ENCODE measurements at regions not wholly inside any gene's neighbourhood (a gene's known extent, or its start where the extent isn't known, plus 50 kb on each side); places are given as distances from the start of the nearest gene placed in this dataset.

GRCh38 chr5:14922456-14922855 lies 50.9 kb upstream of the ANKH start:
- TF ChIP-seq CTCF (conservative IDR thresholded peaks at IDR 0.05; ENCODE audit: low read depth, low read length) (no peak), EZH2phosphoT487 (IDR thresholded peaks at IDR 0.05; ENCODE audit: borderline replicate concordance, low read length) (no peak), EZH2 (IDR thresholded peaks at IDR 0.05; ENCODE audit: low read length, unreplicated experiment) (no peak)
- POLR2A ChIA-PET (ENCODE audit: unreplicated experiment), result no interaction called here
- H3F3A ChIP-seq (ENCODE audit: low read length, unreplicated experiment), result no peaks in the 10 kb centered on the region

More at GRCh38 chr5:14922456-14922855, 50.9 kb upstream of the ANKH start:
- Histone ChIP-seq H3K36me3 (ENCODE audit: low read depth, low read length) (no peaks in the 10 kb centered on the region), H3K27me3 (ENCODE audit: low read length) (no peaks in the 10 kb centered on the region), H3K27ac (ENCODE audit: low read length) (no peak overlapping the region), H3K79me2 (ENCODE audit: low read length) (no peaks in the 10 kb centered on the region), H3K9me2 (replicated peaks; ENCODE audit: low read length) (no peaks in the 10 kb centered on the region), H3K9ac (ENCODE audit: low read length) (no peak overlapping the region), H2AFZ (ENCODE audit: low read length) (no peak overlapping the region), H3K9me3 (ENCODE audit: low read length) (no peaks in the 10 kb centered on the region), H4K20me1 (ENCODE audit: low read length) (no peaks in the 10 kb centered on the region), H3K4me3 (ENCODE audit: low read length) (no peak overlapping the region), H3K4me1 (ENCODE audit: insufficient read depth, low read length) (peaks cover 29% of the 10 kb centered on the region), H3K4me2 (ENCODE audit: low read length) (no peak overlapping the region)
- DNase-seq (no peak), ATAC-seq (no peak)
- intact Hi-C loops (cut with micrococcal nuclease), result no loop called here
- CTCF ChIA-PET, result no interaction called here
- no TSS peak for BruUV-seq (replicated peaks)

Measured in PC-3 (cell line).